Left ventricle myocardium inferior (tissue), 1 donor: ENCODE measurements at regions not wholly inside any gene's neighbourhood (a gene's known extent, or its start where the extent isn't known, plus 50 kb on each side); places are given as distances from the start of the nearest gene placed in this dataset.

ENCODE experiments used
- DNase-seq: peaks from one replicate; pipeline ENCODE4 v3.0.0-alpha.2; 2020
- H3K27ac ChIP-seq: fragments of 200-600 bp; replicated peaks from 2 replicates; pipeline ENCODE4 v1.8.0; 2021
- H3K27me3 ChIP-seq: fragments of 200-600 bp; 2 replicates; pipeline ENCODE4 v1.8.0; 2021; ENCODE audit warnings: low read depth
- H3K36me3 ChIP-seq: fragments of 200-600 bp; 2 replicates; pipeline ENCODE4 v1.8.0; 2021
- H3K4me1 ChIP-seq: fragments of 200-600 bp; 2 replicates; pipeline ENCODE4 v1.8.0; 2021
- H3K4me3 ChIP-seq: fragments of 200-600 bp; 2 replicates; pipeline ENCODE4 v1.8.0; 2021; ENCODE audit warnings: mild to moderate bottlenecking, moderate library complexity
- H3K9me3 ChIP-seq: fragments of 200-600 bp; replicated peaks from 2 replicates; pipeline ENCODE4 v1.8.0; 2021
- intact Hi-C: fragments of 100-400 bp; cut with micrococcal nuclease; formaldehyde crosslinking; loops from one replicate; pipeline ENCODE4 v1.11.0; 2022
- TF ChIP-seq, protein P1 (sequence below): fragments of 200-600 bp; IDR thresholded peaks from 2 replicates; pipeline ENCODE4 v1.8.0; 2021; ENCODE audit warnings: antibody characterized with exemption, mild to moderate bottlenecking, borderline replicate concordance
- donor health status: DM: no; HTN: yes; CAD: no; lungs with severe emphysema.

DNA sequence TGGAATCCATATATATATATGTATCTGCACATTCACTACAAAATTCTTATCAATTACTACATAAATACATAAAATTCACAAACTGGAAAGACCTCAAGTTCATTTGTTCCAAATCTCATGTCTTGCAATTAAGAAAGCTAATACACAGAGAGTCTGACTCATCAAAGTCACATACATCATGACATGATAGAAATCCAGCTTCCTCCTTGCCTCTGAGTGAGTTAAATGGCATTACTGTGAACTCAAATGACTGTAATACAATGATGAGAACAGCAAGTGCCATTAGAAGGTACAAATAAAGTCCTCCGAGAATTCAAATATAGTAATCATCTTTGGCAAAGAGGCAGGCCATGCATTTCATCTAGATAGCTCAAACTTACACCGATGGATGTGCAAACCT is 55.1 kb upstream of the AGTR1 start:
- DNase-seq: no peak
- Histone ChIP-seq H3K4me1 (no peaks in the 10 kb centered on the region), H3K27ac (peak overlapping the region; percentile 72), H3K9me3 (no peaks in the 10 kb centered on the region), H3K36me3 (no peaks in the 10 kb centered on the region), H3K4me3 (no peak overlapping the region), H3K27me3 (no peaks in the 10 kb centered on the region)
- intact Hi-C loops: no loop called here
- TF ChIP-seq, protein P1, sequence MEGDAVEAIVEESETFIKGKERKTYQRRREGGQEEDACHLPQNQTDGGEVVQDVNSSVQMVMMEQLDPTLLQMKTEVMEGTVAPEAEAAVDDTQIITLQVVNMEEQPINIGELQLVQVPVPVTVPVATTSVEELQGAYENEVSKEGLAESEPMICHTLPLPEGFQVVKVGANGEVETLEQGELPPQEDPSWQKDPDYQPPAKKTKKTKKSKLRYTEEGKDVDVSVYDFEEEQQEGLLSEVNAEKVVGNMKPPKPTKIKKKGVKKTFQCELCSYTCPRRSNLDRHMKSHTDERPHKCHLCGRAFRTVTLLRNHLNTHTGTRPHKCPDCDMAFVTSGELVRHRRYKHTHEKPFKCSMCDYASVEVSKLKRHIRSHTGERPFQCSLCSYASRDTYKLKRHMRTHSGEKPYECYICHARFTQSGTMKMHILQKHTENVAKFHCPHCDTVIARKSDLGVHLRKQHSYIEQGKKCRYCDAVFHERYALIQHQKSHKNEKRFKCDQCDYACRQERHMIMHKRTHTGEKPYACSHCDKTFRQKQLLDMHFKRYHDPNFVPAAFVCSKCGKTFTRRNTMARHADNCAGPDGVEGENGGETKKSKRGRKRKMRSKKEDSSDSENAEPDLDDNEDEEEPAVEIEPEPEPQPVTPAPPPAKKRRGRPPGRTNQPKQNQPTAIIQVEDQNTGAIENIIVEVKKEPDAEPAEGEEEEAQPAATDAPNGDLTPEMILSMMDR: no peak

DNA sequence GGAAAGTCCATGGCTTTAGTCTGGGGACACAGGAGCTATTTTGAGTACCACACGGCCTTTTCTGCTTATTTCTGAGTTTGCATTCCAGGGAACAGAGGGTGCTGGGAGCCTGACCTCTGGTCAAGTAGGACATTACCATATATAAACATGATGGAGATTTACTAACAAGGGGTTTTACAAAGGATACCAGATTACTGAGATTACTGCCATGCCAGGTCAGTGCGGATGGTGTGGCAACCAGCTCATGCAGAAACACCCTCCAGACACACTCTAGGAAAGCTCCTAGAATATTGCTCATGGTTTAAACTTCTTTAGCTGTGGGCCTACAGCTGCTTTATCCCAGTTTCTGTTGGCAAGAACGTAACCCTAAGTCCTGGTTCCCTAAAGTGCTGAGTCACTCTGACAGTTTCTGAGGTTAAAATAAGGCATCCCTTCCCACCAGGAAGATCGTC is 54.3 kb upstream of the AGTR1 start:
- Histone ChIP-seq H3K27ac (peak overlapping the region; percentile 72), H3K36me3 (no peaks in the 10 kb centered on the region), H3K4me3 (no peak overlapping the region), H3K9me3 (no peaks in the 10 kb centered on the region), H3K27me3 (no peaks in the 10 kb centered on the region), H3K4me1 (no peaks in the 10 kb centered on the region)
- no peak for DNase-seq
- intact Hi-C loops: no loop called here
- TF ChIP-seq, protein P1: no peak

DNA sequence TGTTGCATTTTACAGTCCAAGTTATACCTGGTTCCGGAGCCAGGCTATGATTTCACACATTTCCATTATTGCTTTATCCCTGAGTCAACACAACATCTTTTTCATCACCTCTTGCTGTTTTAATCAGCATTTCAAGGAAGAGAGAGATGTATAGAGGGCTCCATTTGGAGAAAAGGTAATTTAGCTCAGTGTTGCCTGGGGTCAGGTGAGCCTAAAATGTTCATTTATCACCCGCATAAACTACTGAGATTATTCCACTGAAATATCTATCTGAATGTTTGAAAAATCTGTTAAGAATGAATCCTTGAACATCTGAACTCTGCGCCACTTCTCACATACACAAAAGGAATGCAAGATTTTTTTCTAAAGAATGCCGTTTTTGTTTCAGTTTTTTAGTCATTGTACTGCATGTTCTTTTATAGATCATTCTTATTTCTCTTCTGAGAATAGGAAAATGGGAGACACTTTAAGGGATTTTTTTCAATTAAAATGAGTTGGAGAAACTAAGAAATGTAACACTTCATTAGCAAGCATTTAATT is 51.5 kb upstream of the AGTR1 start:
- H3K27me3 ChIP-seq: no peaks in the 10 kb centered on the region
- no peak for DNase-seq
- TF ChIP-seq, protein P1: no peak
- no peak overlapping the region for H3K4me3 ChIP-seq
- H3K4me1 ChIP-seq: no peaks in the 10 kb centered on the region
- H3K36me3 ChIP-seq: no peaks in the 10 kb centered on the region
- intact Hi-C loops: no loop called here
- H3K27ac ChIP-seq: no peak overlapping the region
- no peaks in the 10 kb centered on the region for H3K9me3 ChIP-seq
